ENCODE measurements at regions not wholly inside any gene's neighbourhood (a gene's known extent, or its start where the extent isn't known, plus 50 kb on each side); places are given as distances from the start of the nearest gene placed in this dataset.

DNA sequence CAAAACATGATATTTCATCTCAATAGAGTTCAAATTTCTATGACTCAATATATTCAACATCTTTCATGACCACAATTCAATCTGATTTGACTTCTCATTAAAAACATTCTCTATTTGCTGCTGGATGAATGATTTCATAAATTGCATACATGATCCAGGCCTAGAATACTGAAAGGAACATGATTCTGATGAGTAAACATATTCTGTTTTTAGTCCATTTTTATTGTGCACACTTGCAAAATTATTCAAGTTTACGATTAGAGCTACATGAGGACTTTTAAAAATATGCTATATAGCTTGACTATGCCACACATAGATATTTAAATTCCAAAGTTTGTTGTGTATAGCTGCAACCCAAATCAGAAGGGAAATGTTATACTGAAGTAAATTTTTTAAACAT is 273.8 kb upstream of the GRIP1 start:
- TF ChIP-seq JUN (CRISPR knock-in tag; IDR thresholded peaks at IDR 0.05) (no peak), RELA (CRISPR knock-in tag; IDR thresholded peaks at IDR 0.05; ENCODE audit: borderline replicate concordance) (no peak)
- TF ChIP-seq, protein P1, sequence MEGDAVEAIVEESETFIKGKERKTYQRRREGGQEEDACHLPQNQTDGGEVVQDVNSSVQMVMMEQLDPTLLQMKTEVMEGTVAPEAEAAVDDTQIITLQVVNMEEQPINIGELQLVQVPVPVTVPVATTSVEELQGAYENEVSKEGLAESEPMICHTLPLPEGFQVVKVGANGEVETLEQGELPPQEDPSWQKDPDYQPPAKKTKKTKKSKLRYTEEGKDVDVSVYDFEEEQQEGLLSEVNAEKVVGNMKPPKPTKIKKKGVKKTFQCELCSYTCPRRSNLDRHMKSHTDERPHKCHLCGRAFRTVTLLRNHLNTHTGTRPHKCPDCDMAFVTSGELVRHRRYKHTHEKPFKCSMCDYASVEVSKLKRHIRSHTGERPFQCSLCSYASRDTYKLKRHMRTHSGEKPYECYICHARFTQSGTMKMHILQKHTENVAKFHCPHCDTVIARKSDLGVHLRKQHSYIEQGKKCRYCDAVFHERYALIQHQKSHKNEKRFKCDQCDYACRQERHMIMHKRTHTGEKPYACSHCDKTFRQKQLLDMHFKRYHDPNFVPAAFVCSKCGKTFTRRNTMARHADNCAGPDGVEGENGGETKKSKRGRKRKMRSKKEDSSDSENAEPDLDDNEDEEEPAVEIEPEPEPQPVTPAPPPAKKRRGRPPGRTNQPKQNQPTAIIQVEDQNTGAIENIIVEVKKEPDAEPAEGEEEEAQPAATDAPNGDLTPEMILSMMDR (IDR thresholded peaks at IDR 0.05) = no peak
- TF ChIP-seq, protein P2, sequence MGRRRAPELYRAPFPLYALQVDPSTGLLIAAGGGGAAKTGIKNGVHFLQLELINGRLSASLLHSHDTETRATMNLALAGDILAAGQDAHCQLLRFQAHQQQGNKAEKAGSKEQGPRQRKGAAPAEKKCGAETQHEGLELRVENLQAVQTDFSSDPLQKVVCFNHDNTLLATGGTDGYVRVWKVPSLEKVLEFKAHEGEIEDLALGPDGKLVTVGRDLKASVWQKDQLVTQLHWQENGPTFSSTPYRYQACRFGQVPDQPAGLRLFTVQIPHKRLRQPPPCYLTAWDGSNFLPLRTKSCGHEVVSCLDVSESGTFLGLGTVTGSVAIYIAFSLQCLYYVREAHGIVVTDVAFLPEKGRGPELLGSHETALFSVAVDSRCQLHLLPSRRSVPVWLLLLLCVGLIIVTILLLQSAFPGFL (CRISPR knock-in tag; IDR thresholded peaks at IDR 0.05; ENCODE audit: borderline replicate concordance) = no peak
